Memory B cell (primary cell): ENCODE measurements at regions not wholly inside any gene's neighbourhood (a gene's known extent, or its start where the extent isn't known, plus 50 kb on each side); places are given as distances from the start of the nearest gene placed in this dataset.
"Not testable (repeated sequence)": the region's sequence is repeated elsewhere in the genome, so short reads cannot be mapped to it uniquely, and the experiment has no call there.

ENCODE experiments used
- ATAC-seq: fragments of 150-1000 bp; cut with Tn5 transposase; 2 replicates; pipeline ENCODE4 v1.10.0; 2021; ENCODE audit warnings: low read depth, mild to moderate bottlenecking, moderate library complexity
- DNase-seq, 2 donors: peaks; one replicate each; pipeline ENCODE4 v3.0.0; 2022; ENCODE audit warnings: low spot score in 2 of 2
- H3K27ac Mint-ChIP-seq: one replicate; pipeline ENCODE4 v1.8.0; 2022; ENCODE audit warnings: mild to moderate bottlenecking, moderate library complexity, mixed read lengths
- H3K27me3 Mint-ChIP-seq: one replicate; pipeline ENCODE4 v1.8.0; 2022; ENCODE audit warnings: mixed read lengths
- H3K36me3 Mint-ChIP-seq: one replicate; pipeline ENCODE4 v1.8.0; 2022; ENCODE audit warnings: mild to moderate bottlenecking, mixed read lengths
- H3K4me1 Mint-ChIP-seq: one replicate; pipeline ENCODE4 v1.8.0; 2022; ENCODE audit warnings: mixed read lengths
- H3K4me3 Mint-ChIP-seq: one replicate; pipeline ENCODE4 v1.8.0; 2022; ENCODE audit warnings: mild to moderate bottlenecking, moderate library complexity, mixed read lengths
- H3K9me3 Mint-ChIP-seq: one replicate; pipeline ENCODE4 v1.8.0; 2022; ENCODE audit warnings: mixed read lengths

GRCh38 chr10:120212275-120212674 is 244.8 kb upstream of the PLPP4 start:
- no peaks in the 10 kb centered on the region for H3K36me3 Mint-ChIP-seq
- peaks cover 1% of the 10 kb centered on the region for H3K27me3 Mint-ChIP-seq
- DNase-seq (no peak), ATAC-seq (no peak)
- H3K9me3 Mint-ChIP-seq: no peaks in the 10 kb centered on the region
- H3K4me3 Mint-ChIP-seq: no peak overlapping the region
- H3K27ac Mint-ChIP-seq: no peak overlapping the region
- H3K4me1 Mint-ChIP-seq: no peaks in the 10 kb centered on the region

GRCh38 chr10:120213283-120213682 is 243.7 kb upstream of the PLPP4 start:
- not testable (repeated sequence) for H3K27me3 Mint-ChIP-seq, H3K9me3 Mint-ChIP-seq, H3K4me3 Mint-ChIP-seq, H3K36me3 Mint-ChIP-seq, H3K4me1 Mint-ChIP-seq, H3K27ac Mint-ChIP-seq, DNase-seq, ATAC-seq

- H3K27ac Mint-ChIP-seq: no peak overlapping the region
- DNase-seq: no peak
- H3K4me3 Mint-ChIP-seq: no peak overlapping the region
- ATAC-seq: no peak
- H3K9me3 Mint-ChIP-seq: no peaks in the 10 kb centered on the region
- H3K4me1 Mint-ChIP-seq: no peaks in the 10 kb centered on the region
- no peaks in the 10 kb centered on the region for H3K36me3 Mint-ChIP-seq
- H3K27me3 Mint-ChIP-seq: peaks cover 4% of the 10 kb centered on the region
These were observed 239.3 kb upstream of the PLPP4 start for GRCh38 chr10:120217736-120218135.

GRCh38 chr10:120221873-120222485 is 235.0 kb upstream of the PLPP4 start:
- H3K27ac Mint-ChIP-seq: no peak overlapping the region
- peaks cover 2% of the 10 kb centered on the region for H3K27me3 Mint-ChIP-seq
- no peaks in the 10 kb centered on the region for H3K4me1 Mint-ChIP-seq
- no peak overlapping the region for H3K4me3 Mint-ChIP-seq
- no peak for ATAC-seq
- DNase-seq: no peak
- no peaks in the 10 kb centered on the region for H3K9me3 Mint-ChIP-seq
- no peaks in the 10 kb centered on the region for H3K36me3 Mint-ChIP-seq

- DNase-seq: no peak
- no peak for ATAC-seq
These were observed 227.4 kb upstream of the PLPP4 start for GRCh38 chr10:120229641-120230040.

GRCh38 chr10:120239695-120240094 is 217.3 kb upstream of the PLPP4 start:
- H3K36me3 Mint-ChIP-seq, H3K27ac Mint-ChIP-seq, DNase-seq, H3K27me3 Mint-ChIP-seq, H3K9me3 Mint-ChIP-seq, ATAC-seq, H3K4me1 Mint-ChIP-seq, H3K4me3 Mint-ChIP-seq: not testable (repeated sequence)

More at GRCh38 chr10:120229641-120230040, 227.4 kb upstream of the PLPP4 start:
- peaks cover 4% of the 10 kb centered on the region for H3K9me3 Mint-ChIP-seq
- H3K36me3 Mint-ChIP-seq: no peaks in the 10 kb centered on the region
- H3K4me3 Mint-ChIP-seq: no peak overlapping the region
- peaks cover 3% of the 10 kb centered on the region for H3K27me3 Mint-ChIP-seq
- H3K27ac Mint-ChIP-seq: no peak overlapping the region
- H3K4me1 Mint-ChIP-seq: no peaks in the 10 kb centered on the region

GRCh38 chr10:120251821-120252442 is 205.1 kb upstream of the PLPP4 start:
- ATAC-seq: no peak

GRCh38 chr10:120253131-120253530 is 203.9 kb upstream of the PLPP4 start:
- Mint-ChIP-seq H3K27ac (no peak overlapping the region), H3K9me3 (peaks cover 3% of the 10 kb centered on the region), H3K4me3 (no peak overlapping the region), H3K4me1 (no peaks in the 10 kb centered on the region), H3K27me3 (peaks cover 10% of the 10 kb centered on the region), H3K36me3 (no peaks in the 10 kb centered on the region)
- DNase-seq: no peak
- ATAC-seq: no peak

More at GRCh38 chr10:120251821-120252442, 205.1 kb upstream of the PLPP4 start:
- Mint-ChIP-seq H3K27me3 (peaks cover 12% of the 10 kb centered on the region), H3K4me3 (no peak overlapping the region), H3K9me3 (peaks cover 3% of the 10 kb centered on the region), H3K4me1 (no peaks in the 10 kb centered on the region), H3K36me3 (no peaks in the 10 kb centered on the region), H3K27ac (no peak overlapping the region)
- no peak for DNase-seq

- H3K36me3 Mint-ChIP-seq: no peaks in the 10 kb centered on the region
- H3K4me3 Mint-ChIP-seq: no peak overlapping the region
- no peak for DNase-seq
- no peaks in the 10 kb centered on the region for H3K4me1 Mint-ChIP-seq
- peaks cover 1% of the 10 kb centered on the region for H3K9me3 Mint-ChIP-seq
- no peak for ATAC-seq
- no peak overlapping the region for H3K27ac Mint-ChIP-seq
- peaks cover 8% of the 10 kb centered on the region for H3K27me3 Mint-ChIP-seq
These were observed 196.6 kb upstream of the PLPP4 start for GRCh38 chr10:120260456-120260855.

- Mint-ChIP-seq H3K27me3 (peaks cover 8% of the 10 kb centered on the region), H3K4me3 (no peak overlapping the region), H3K27ac (no peak overlapping the region), H3K9me3 (no peaks in the 10 kb centered on the region), H3K36me3 (no peaks in the 10 kb centered on the region), H3K4me1 (no peaks in the 10 kb centered on the region)
- DNase-seq (no peak), ATAC-seq (no peak)
These were observed 194.0 kb upstream of the PLPP4 start for GRCh38 chr10:120262857-120263547.

- no peak overlapping the region for H3K4me3 Mint-ChIP-seq
- H3K27me3 Mint-ChIP-seq: peaks cover 8% of the 10 kb centered on the region
- ATAC-seq (no peak), DNase-seq (no peak)
- H3K9me3 Mint-ChIP-seq: no peaks in the 10 kb centered on the region
- H3K36me3 Mint-ChIP-seq: no peaks in the 10 kb centered on the region
- no peak overlapping the region for H3K27ac Mint-ChIP-seq
- no peaks in the 10 kb centered on the region for H3K4me1 Mint-ChIP-seq
These were observed 191.0 kb upstream of the PLPP4 start for GRCh38 chr10:120266022-120266421.

- H3K36me3 Mint-ChIP-seq: no peaks in the 10 kb centered on the region
- ATAC-seq: no peak
- no peak overlapping the region for H3K27ac Mint-ChIP-seq
- H3K4me3 Mint-ChIP-seq: no peak overlapping the region
- no peaks in the 10 kb centered on the region for H3K4me1 Mint-ChIP-seq
- DNase-seq: no peak
- no peaks in the 10 kb centered on the region for H3K9me3 Mint-ChIP-seq
- peaks cover 3% of the 10 kb centered on the region for H3K27me3 Mint-ChIP-seq
These were observed 186.1 kb upstream of the PLPP4 start for GRCh38 chr10:120270906-120271305.

GRCh38 chr10:120271696-120272095 is 185.3 kb upstream of the PLPP4 start:
- no peak overlapping the region for H3K4me3 Mint-ChIP-seq
- DNase-seq: no peak
- no peak overlapping the region for H3K27ac Mint-ChIP-seq
- peaks cover 9% of the 10 kb centered on the region for H3K27me3 Mint-ChIP-seq
- H3K4me1 Mint-ChIP-seq: no peaks in the 10 kb centered on the region
- no peak for ATAC-seq
- no peaks in the 10 kb centered on the region for H3K9me3 Mint-ChIP-seq
- H3K36me3 Mint-ChIP-seq: no peaks in the 10 kb centered on the region

- Mint-ChIP-seq H3K27me3 (peaks cover 9% of the 10 kb centered on the region), H3K4me1 (no peaks in the 10 kb centered on the region), H3K36me3 (no peaks in the 10 kb centered on the region), H3K9me3 (no peaks in the 10 kb centered on the region), H3K4me3 (no peak overlapping the region), H3K27ac (no peak overlapping the region)
- ATAC-seq (no peak), DNase-seq (no peak)
These were observed 184.7 kb upstream of the PLPP4 start for GRCh38 chr10:120272350-120272749.
